COR-L47 (cell line): ENCODE measurements at regions not wholly inside any gene's neighbourhood (a gene's known extent, or its start where the extent isn't known, plus 50 kb on each side); places are given as distances from the start of the nearest gene placed in this dataset.

Source experiments
- DNase-seq: peaks from one replicate; lab custom pipeline; 2025; lab: John Stamatoyannopoulos, UW

DNA sequence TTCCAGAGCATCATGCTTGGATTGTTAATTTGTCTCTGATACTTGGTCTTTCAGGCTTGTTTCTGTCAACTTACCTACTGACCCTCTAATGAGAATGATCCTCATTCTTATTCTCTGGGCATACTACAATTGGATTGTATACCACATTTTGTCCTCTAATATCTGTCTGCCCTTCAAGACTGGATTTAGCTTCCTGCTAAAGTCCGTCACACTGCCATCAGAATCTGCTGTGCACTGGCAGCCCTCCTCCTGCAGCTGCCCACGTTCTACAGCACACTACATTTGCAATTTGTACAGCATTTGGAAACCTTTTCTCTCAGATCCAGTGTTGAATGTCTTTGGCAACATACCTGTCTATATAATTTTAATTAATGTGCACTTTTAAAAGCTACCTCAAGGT is 183.1 kb downstream of the ZNF330 start:
- no peak for DNase-seq

DNA sequence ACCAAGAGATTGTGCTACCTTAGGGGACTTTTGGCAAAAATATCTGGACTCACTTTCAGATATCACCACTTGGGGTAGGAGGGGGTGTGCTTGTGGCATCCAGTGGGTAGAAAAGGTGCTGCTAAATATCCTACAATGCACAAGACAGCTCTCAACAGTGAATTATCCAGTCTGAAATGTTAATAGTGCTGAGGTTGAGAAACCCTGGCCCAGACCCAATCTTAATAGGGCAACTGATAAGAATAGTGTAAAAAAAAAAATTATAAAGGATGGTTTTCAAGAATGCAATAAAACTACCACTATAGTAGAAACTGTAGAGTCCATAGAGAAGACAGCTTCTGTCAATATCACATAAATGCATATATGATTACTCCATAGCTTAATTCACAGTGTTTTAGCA is 185.5 kb downstream of the ZNF330 start:
- no peak for DNase-seq

DNA sequence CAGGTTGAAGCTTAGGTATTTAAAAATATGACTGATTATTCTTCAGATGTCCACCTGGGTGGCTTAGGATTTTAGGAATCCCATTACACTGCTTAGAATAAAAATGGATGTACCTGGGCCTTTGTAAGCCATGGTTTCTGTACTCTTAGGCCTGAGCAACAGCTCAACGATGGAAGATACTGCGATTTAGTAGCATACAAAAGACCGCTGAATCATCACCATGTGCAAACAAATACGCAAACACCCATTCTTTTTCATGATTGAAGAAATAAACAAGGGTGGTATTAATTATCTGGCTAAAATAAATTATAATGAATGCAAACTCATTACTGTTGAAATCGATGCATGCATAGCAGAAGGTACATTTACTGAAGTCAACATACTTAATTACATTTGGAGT is 188.9 kb downstream of the ZNF330 start:
- no peak for DNase-seq

DNA sequence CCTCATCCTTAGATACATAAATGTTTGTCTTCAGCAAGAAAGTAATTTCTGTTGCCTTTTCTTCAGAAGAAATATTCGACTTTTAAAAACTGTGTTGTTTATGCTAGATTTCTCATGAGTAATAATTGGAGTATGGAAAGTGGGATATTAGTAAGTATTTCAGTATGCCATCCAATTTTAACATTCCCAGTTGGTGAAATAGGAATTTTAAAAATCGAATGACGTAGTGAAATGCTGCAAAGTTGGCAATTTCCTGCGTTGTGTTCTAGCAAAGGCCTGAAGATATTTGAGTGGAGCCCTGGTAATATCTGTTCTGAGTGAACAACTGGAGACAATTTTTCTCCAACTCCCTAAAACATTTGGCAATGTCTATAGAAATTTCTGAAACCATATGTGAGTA is 190.1 kb downstream of the ZNF330 start:
- no peak for DNase-seq

DNA sequence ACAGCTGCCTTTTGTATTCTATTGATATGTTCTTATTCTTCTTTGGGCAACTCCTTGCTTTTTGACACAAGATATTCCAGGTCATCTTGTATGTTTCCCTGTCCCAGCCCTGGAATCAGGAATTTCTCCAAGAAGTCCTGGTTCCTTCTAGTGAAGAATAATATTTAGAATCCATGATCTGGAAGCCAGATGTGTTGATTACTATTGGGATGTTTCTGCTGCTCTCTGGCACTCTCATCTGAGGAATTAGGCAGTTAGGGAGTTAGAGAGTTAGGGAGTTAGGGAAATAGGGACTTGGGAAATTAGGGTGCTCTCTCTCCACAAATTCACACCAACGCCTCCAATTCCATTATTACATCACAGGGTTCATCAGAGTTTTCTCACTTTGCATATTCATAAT is 191.2 kb downstream of the ZNF330 start:
- no peak for DNase-seq

GRCh38 chr4:141413366-141413765 is 192.7 kb downstream of the ZNF330 start:
- no peak for DNase-seq

DNA sequence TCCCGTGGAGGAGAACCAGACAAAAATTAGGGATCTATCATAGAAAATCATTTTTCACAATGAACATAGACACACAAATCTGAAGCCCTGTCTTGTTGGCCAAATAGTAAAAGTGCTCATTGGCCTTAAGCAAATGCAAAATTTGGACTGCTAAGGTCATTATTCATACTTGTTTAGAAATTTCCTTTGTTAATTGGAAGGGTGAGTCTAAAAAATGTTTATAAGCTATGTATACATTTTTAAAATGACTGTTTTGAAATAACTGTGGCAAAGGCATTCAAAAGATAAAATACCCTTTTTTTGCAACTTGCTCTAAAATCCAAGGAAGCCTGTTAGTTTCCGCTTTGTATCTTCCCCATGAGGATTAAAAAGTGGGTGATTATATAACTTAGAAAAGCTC is 195.0 kb downstream of the ZNF330 start:
- no peak for DNase-seq

DNA sequence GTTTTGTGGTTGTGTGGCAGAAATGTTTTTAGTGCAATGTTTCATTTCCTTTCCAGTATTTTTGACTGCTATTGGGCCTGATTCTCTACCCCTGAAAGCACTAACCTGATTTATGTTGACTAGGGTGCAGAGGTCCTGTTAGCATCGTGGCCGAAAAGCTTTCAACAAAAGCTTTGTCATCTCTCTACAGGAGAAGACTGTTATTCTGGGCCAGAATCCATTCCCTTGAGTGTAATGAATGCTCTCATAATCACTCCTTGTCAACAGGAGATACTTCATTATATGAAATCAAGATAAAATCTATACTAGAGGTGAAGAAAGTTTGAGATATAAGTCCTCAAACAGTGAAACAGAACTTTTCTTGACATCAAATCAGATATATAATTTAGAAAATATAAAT is 195.5 kb downstream of the ZNF330 start:
- DNase-seq, result no peak

- DNase-seq, result no peak
Measured at GRCh38 chr4:141416677-141417363, 196.1 kb downstream of the ZNF330 start.

- DNase-seq, result no peak
Measured at GRCh38 chr4:141417387-141417786, 196.7 kb downstream of the ZNF330 start.

DNA sequence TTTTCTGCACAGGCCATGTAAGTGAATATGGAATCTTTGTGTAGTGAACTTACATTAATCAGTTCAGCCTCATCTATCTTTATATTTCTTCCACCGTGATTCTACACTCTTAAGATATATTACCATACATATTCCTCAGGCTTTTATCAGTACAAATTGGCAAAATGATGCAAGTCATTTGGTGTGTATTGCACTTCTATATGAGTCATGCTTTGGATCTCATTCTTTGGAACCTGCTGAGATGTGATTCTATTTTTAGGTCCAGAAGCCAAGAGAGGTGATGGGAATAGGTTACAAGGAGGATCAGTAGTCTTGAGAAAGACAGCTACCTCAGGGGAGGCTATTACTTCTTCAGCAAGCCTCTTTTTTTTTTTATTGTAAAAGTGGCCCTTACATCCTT is 204.4 kb downstream of the ZNF330 start:
- DNase-seq, result no peak

DNA sequence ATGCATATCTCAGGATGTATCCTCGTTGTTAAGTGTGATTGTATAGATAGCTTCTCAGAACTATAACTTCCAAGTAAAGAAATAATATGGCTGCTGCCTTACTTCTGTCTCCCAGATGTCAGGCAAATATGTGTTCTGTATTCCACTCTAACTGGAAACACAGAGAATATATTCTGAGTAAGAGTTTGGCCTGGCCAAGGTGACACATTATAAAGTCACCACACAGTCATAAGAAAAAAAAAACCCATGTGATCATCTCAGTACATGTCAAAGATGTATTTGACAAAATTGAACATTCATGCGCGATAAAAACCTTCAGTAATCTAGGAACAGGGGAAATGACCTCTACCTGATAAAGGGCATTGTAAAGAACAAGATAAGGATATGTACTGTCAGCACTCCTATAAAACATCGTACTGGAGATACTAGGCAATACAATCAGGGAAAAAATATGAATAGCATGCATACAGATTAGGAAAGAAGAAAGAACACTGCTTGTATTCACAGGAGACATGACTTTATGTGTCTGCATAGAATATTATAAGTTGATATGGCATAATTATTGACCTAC is 207.1 kb downstream of the ZNF330 start:
- DNase-seq, result no peak

DNA sequence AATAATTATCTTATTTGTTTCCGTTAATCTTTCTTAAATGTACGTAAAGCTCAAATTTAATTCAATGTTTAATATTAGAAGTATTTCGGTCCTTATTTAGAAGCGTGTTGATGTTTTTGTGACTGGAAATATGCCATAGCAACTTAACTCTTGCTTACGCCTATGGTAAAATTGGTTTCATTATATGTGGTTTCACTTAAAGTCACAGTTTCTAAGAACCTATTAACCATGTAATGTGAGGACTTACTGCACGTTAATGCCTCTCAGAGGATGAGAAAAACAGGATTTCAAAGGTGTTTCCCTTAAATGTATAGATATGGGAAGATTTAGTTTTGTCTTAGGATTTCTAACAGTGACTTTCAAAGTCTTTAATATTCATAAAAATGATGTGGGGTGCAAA is 206.4 kb upstream of the IL15 start:
- no peak for DNase-seq

- no peak for DNase-seq
Measured at GRCh38 chr4:141430686-141431085, 205.7 kb upstream of the IL15 start.

GRCh38 chr4:141432000-141432712 is 204.2 kb upstream of the IL15 start:
- no peak for DNase-seq

GRCh38 chr4:141435446-141436225 is 200.7 kb upstream of the IL15 start:
- no peak for DNase-seq

GRCh38 chr4:141439223-141439622 is 197.2 kb upstream of the IL15 start:
- DNase-seq, result no peak

DNA sequence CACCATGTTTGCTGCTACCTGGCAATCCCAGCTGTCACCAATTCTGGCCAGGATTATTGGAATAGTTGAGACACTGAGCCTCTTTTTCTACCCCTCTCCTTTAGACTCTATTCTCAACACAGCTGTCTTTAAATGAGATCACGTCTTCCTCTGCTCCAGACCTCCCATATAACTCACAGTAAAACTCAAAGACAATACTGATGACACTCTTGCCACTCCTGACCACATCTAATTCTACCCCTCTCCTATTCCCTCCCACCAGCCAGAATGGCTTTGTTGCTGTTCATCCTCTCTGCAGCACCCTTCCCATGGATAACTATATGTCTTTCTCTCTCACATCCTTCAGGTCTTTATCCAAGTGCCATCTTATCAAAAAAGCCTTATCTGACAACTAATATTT is 188.6 kb upstream of the IL15 start:
- no peak for DNase-seq

DNA sequence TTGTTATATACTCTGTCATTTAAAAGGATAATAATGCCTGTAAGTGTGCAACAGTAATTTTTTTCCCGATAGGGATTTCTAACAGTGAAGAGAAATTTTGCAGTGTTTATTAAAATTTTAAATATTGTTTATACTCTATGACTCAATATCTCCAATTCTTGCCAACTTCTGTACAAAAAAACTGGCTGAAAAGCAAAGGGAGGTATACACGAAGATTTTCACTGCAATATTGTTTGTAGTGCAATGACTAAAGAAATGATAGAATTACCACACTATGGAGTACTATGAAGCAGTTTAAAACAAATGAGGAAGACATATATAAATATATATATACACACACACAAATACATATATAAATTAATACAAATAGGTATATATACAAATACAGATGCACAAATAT is 187.9 kb upstream of the IL15 start:
- no peak for DNase-seq

- DNase-seq, result no peak
Measured at GRCh38 chr4:141449927-141450326, 186.5 kb upstream of the IL15 start.

DNA sequence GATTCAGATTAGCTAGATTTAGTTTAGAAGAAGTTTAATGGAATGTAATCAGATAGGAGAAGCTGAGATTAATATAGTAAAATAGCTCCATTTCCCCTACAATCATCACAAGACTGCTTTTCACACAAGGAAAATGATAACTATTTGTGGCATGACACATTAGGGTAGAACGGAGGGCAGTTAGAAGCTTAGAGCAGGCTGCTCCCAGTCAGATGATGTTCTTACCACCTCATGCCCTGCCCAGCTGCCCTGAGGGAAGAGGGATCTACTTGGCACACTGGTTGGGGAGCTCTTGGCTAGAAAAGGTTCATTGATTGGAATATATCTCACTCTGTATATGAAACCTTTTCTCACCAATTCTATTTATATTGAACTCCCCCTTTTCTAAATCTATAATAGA is 180.7 kb upstream of the IL15 start:
- DNase-seq, result no peak

- DNase-seq, result no peak
Measured at GRCh38 chr4:141457653-141458052, 178.7 kb upstream of the IL15 start.

- no peak for DNase-seq
Measured at GRCh38 chr4:141458501-141458900, 177.9 kb upstream of the IL15 start.
